NOMO-1 treated with DMSO at 0.1 percent for 48 hours (cell line): ENCODE measurements at regions not wholly inside any gene's neighbourhood (a gene's known extent, or its start where the extent isn't known, plus 50 kb on each side); places are given as distances from the start of the nearest gene placed in this dataset.

Experiments used
- DNase-seq: peaks from one replicate; lab custom pipeline; 2025; ENCODE audit not compliant: unreplicated experiment; lab: John Stamatoyannopoulos, UW

GRCh38 chr12:42774238-42774637 is 184.7 kb upstream of the PRICKLE1 start:
- no peak for DNase-seq

GRCh38 chr12:42770261-42770660 is 180.7 kb upstream of the PRICKLE1 start:
- DNase-seq = no peak

GRCh38 chr12:42769455-42769854 is 179.9 kb upstream of the PRICKLE1 start:
- DNase-seq = no peak

GRCh38 chr12:42767998-42768397 is 178.5 kb upstream of the PRICKLE1 start:
- DNase-seq = no peak

- peak; percentile 45 for DNase-seq
Observed at GRCh38 chr12:42767326-42767954, 177.9 kb upstream of the PRICKLE1 start.

- no peak for DNase-seq
Observed at GRCh38 chr12:42766754-42767153, 177.2 kb upstream of the PRICKLE1 start.

GRCh38 chr12:42766026-42766425 is 176.5 kb upstream of the PRICKLE1 start:
- DNase-seq = no peak

- no peak for DNase-seq
Observed at GRCh38 chr12:42763682-42764081, 174.1 kb upstream of the PRICKLE1 start.

- no peak for DNase-seq
Observed at GRCh38 chr12:42762395-42762925, 172.9 kb upstream of the PRICKLE1 start.

GRCh38 chr12:42761601-42762350 is 172.2 kb upstream of the PRICKLE1 start:
- no peak for DNase-seq

- DNase-seq = no peak
Observed at GRCh38 chr12:42761086-42761485, 171.5 kb upstream of the PRICKLE1 start.

- no peak for DNase-seq
Observed at GRCh38 chr12:42760550-42760949, 171.0 kb upstream of the PRICKLE1 start.

- peak; percentile 19 for DNase-seq
Observed at GRCh38 chr12:42759622-42760273, 170.2 kb upstream of the PRICKLE1 start.

GRCh38 chr12:42758806-42759205 is 169.3 kb upstream of the PRICKLE1 start:
- DNase-seq = no peak

GRCh38 chr12:42757624-42758119 is 168.1 kb upstream of the PRICKLE1 start:
- DNase-seq = peak; percentile 17

- DNase-seq = no peak
Observed at GRCh38 chr12:42756841-42757623, 167.5 kb upstream of the PRICKLE1 start.

GRCh38 chr12:42750356-42750755 is 160.8 kb upstream of the PRICKLE1 start:
- DNase-seq = no peak

- DNase-seq = no peak
Observed at GRCh38 chr12:42749239-42749638, 159.7 kb upstream of the PRICKLE1 start.

GRCh38 chr12:42744539-42745182 is 155.1 kb upstream of the PRICKLE1 start:
- peak; percentile 18 for DNase-seq

- DNase-seq = no peak
Observed at GRCh38 chr12:42742716-42743115, 153.2 kb upstream of the PRICKLE1 start.
